H1 (cell line): ENCODE measurements at regions not wholly inside any gene's neighbourhood (a gene's known extent, or its start where the extent isn't known, plus 50 kb on each side); places are given as distances from the start of the nearest gene placed in this dataset.

Experiments
- CTCF ChIA-PET: fragments of 300-600 bp; sonication (Branson Sonifier 250); formaldehyde crosslinking; loops from one replicate; lab custom pipeline; 2021; ENCODE audit not compliant: partially characterized antibody; lab: Charles Lee
- POLR2A ChIA-PET: fragments of 300-600 bp; sonication (Branson Sonifier 250); formaldehyde crosslinking; loops from one replicate; lab custom pipeline; 2021; ENCODE audit warnings: inconsistent platforms; ENCODE audit not compliant: partially characterized antibody; lab: Charles Lee
- DNase-seq, 2 experiments: peaks; one replicate each; pipeline versions ENCODE4 v3.0.0 to v3.0.0-alpha.2; 2010 to 2022; ENCODE audit warnings: low spot score in 2 of 2, low read depth in 1 of 2, mixed read lengths in 1 of 2
- FAIRE-seq: peaks from 2 replicates; lab custom pipeline; 2011; peaks lifted over from hg19 to GRCh38; lab: Jason Lieb, UNC
- H2AFZ ChIP-seq: 2 replicates; pipeline ENCODE4 v1.8.1; 2012; ENCODE audit warnings: low read length, inconsistent platforms
- H2AK5ac ChIP-seq: 2 replicates; pipeline ENCODE4 v1.6.1; 2013; ENCODE audit warnings: low read depth, low read length
- H2BK120ac ChIP-seq: replicated peaks from 2 replicates; pipeline ENCODE3; 2013; ENCODE audit warnings: low read depth, low read length, inconsistent platforms
- H2BK12ac ChIP-seq: 2 replicates; pipeline ENCODE4 v1.6.1; 2013; ENCODE audit warnings: low read depth, low read length
- H2BK15ac ChIP-seq: 2 replicates; pipeline ENCODE4 v1.6.1; 2013; ENCODE audit warnings: low read length
- H2BK20ac ChIP-seq: 2 replicates; pipeline ENCODE4 v1.6.1; 2013; ENCODE audit warnings: low read length
- H2BK5ac ChIP-seq: 2 replicates; pipeline ENCODE4 v1.6.1; 2013; ENCODE audit warnings: low read depth, low read length
- H3K14ac ChIP-seq: 2 replicates; pipeline ENCODE4 v1.6.1; 2013; ENCODE audit warnings: inconsistent platforms; ENCODE audit not compliant: insufficient read length
- H3K18ac ChIP-seq: 2 replicates; pipeline ENCODE4 v1.6.1; 2013; ENCODE audit warnings: low read length; ENCODE audit errors: extremely low read depth
- H3K23ac ChIP-seq: 2 replicates; pipeline ENCODE4 v1.6.1; 2013; ENCODE audit warnings: inconsistent platforms; ENCODE audit not compliant: insufficient read length
- H3K23me2 ChIP-seq: 2 replicates; pipeline ENCODE4 v1.6.1; 2013; ENCODE audit warnings: low read depth, low read length
- H3K27ac ChIP-seq: 2 replicates; pipeline ENCODE4 v1.6.1; 2011; ENCODE audit warnings: low read depth, low read length, inconsistent platforms
- H3K27me3 ChIP-seq, 4 experiments: replicated peaks in 1 of 4; 1 replicate in 1 of 4; 2 replicates in 3 of 4; pipeline versions ENCODE4 v1.6.1 to v1.8.1; 2011 to 2013; ENCODE audit warnings: low read length in 3 of 4, mild to moderate bottlenecking in 3 of 4, inconsistent platforms in 2 of 4, mixed read lengths in 2 of 4, moderate library complexity in 1 of 4; ENCODE audit not compliant: control insufficient read depth in 3 of 4, insufficient read depth in 3 of 4; ENCODE audit errors: extremely low read depth in 1 of 4
- H3K36me3 ChIP-seq, 4 experiments: 2 replicates each; pipeline versions ENCODE4 v1.6.1 to v1.8.1; 2011 to 2013; ENCODE audit warnings: mild to moderate bottlenecking in 4 of 4, low read length in 3 of 4, moderate library complexity in 2 of 4, control low read depth in 1 of 4, inconsistent platforms in 1 of 4; ENCODE audit not compliant: insufficient read depth in 4 of 4, control insufficient read depth in 2 of 4
- H3K4ac ChIP-seq: replicated peaks from 2 replicates; pipeline ENCODE3; 2013; ENCODE audit warnings: low read length, low read depth, mixed read lengths, inconsistent platforms; ENCODE audit not compliant: insufficient read length
- H3K4me1 ChIP-seq, 4 experiments: replicated peaks in 1 of 4; 1 replicate in 1 of 4; 2 replicates in 3 of 4; pipeline versions ENCODE4 v1.6.1 to v1.8.1; 2011 to 2013; ENCODE audit warnings: low read length in 3 of 4, inconsistent platforms in 2 of 4, mixed read lengths in 1 of 4; ENCODE audit not compliant: insufficient read depth in 4 of 4, control insufficient read depth in 3 of 4
- H3K4me2 ChIP-seq, 2 experiments: 2 replicates each; pipeline versions ENCODE4 v1.6.1 to v1.8.1; 2011 to 2013; ENCODE audit warnings: low read depth in 2 of 2, low read length in 2 of 2, control low read depth in 1 of 2, inconsistent platforms in 1 of 2, mild to moderate bottlenecking in 1 of 2; ENCODE audit not compliant: insufficient read depth in 1 of 2
- H3K4me3 ChIP-seq, 4 experiments: fragments of 200-600, 300-600 bp in 1 of 4; sonication (generic), shearing (Covaris generic), sonication (Bioruptor Twin) in 1 of 4; 2 replicates each; pipeline versions ENCODE4 v1.5.1 to v1.8.1; 2011 to 2016; ENCODE audit warnings: low read length in 4 of 4, low read depth in 3 of 4, control low read depth in 2 of 4, inconsistent platforms in 2 of 4, mild to moderate bottlenecking in 2 of 4, mixed read lengths in 1 of 4, moderate library complexity in 1 of 4; ENCODE audit not compliant: insufficient read depth in 2 of 4; ENCODE audit errors: extremely low read depth in 1 of 4
- H3K56ac ChIP-seq: replicated peaks from 2 replicates; pipeline ENCODE3; 2013; ENCODE audit warnings: low read depth, mild to moderate bottlenecking, mixed read lengths, low read length, inconsistent platforms; ENCODE audit not compliant: insufficient read length
- H3K79me1 ChIP-seq: 2 replicates; pipeline ENCODE4 v1.6.1; 2013; ENCODE audit warnings: low read depth, low read length, control low read depth
- H3K79me2 ChIP-seq, 2 experiments: 2 replicates each; pipeline versions ENCODE4 v1.6.1 to v1.8.1; 2012 to 2013; ENCODE audit warnings: low read length in 2 of 2, mild to moderate bottlenecking in 2 of 2, inconsistent platforms in 1 of 2; ENCODE audit not compliant: insufficient read depth in 2 of 2, control insufficient read depth in 1 of 2
- H3K9ac ChIP-seq, 4 experiments: replicated peaks in 1 of 4; 1 replicate in 1 of 4; 2 replicates in 3 of 4; pipeline versions ENCODE4 v1.6.1 to v1.8.1; 2011 to 2013; ENCODE audit warnings: low read depth in 3 of 4, low read length in 3 of 4, control low read depth in 2 of 4, mild to moderate bottlenecking in 2 of 4, moderate library complexity in 2 of 4, inconsistent platforms in 1 of 4; ENCODE audit errors: extremely low read depth in 1 of 4
- H3K9me3 ChIP-seq, 2 experiments: 2 replicates each; pipeline versions ENCODE4 v1.6.1 to v1.8.1; 2012 to 2013; ENCODE audit warnings: mild to moderate bottlenecking in 2 of 2, moderate library complexity in 2 of 2, control low read depth in 1 of 2, inconsistent platforms in 1 of 2, low read depth in 1 of 2, low read length in 1 of 2, mixed read lengths in 1 of 2; ENCODE audit not compliant: insufficient read depth in 2 of 2
- H4K20me1 ChIP-seq, 2 experiments: replicated peaks in 1 of 2; 2 replicates each; pipeline versions ENCODE3 to v1.8.1; 2011 to 2013; ENCODE audit warnings: inconsistent platforms in 2 of 2, low read length in 2 of 2, mild to moderate bottlenecking in 1 of 2; ENCODE audit not compliant: insufficient read depth in 2 of 2, control insufficient read depth in 1 of 2
- H4K5ac ChIP-seq: 2 replicates; pipeline ENCODE4 v1.6.1; 2013; ENCODE audit warnings: low read length, low read depth, mixed read lengths, inconsistent platforms; ENCODE audit not compliant: insufficient read length
- H4K8ac ChIP-seq: 2 replicates; pipeline ENCODE4 v1.8.0; 2013; ENCODE audit warnings: mild to moderate bottlenecking, moderate library complexity, low read length, inconsistent platforms; ENCODE audit not compliant: insufficient read depth; ENCODE audit errors: extremely low read depth
- H4K91ac ChIP-seq: replicated peaks from 2 replicates; pipeline ENCODE3; 2013; ENCODE audit warnings: low read length, mixed read lengths, inconsistent platforms; ENCODE audit not compliant: insufficient read length
- CEBPB ChIP-seq: IDR thresholded peaks from 2 replicates; pipeline ENCODE4 v1.6.1; 2012; ENCODE audit warnings: low read depth, low read length
- EGR1 ChIP-seq: IDR thresholded peaks from 2 replicates; pipeline ENCODE4 v1.6.1; 2011; ENCODE audit warnings: low read depth, low read length, borderline replicate concordance
- FOSL1 ChIP-seq: IDR thresholded peaks from 2 replicates; pipeline ENCODE4 v1.6.1; 2011; ENCODE audit warnings: mild to moderate bottlenecking, low read depth, low read length, moderate library complexity; ENCODE audit not compliant: insufficient read depth
- MAFK ChIP-seq: IDR thresholded peaks from 2 replicates; pipeline ENCODE4 v1.6.1; 2012; ENCODE audit warnings: low read depth, mild to moderate bottlenecking, improper control_type of control experiment, low read length
- POLR2AphosphoS5 ChIP-seq: IDR thresholded peaks from 2 replicates; pipeline ENCODE4 v1.6.1; 2011; ENCODE audit warnings: low read depth, low read length
- SP1 ChIP-seq: IDR thresholded peaks from 2 replicates; pipeline ENCODE4 v1.6.1; 2011; ENCODE audit warnings: low read depth, low read length
- TBP ChIP-seq: IDR thresholded peaks from 2 replicates; pipeline ENCODE4 v1.6.1; 2011; ENCODE audit warnings: low read depth, low read length, improper control_type of control experiment
- WGBS, 2 experiments: shearing (Covaris generic) in 1 of 2; methylation state at CpG; one replicate each; pipeline versions ENCODE4 v1.1.6 to v1.1.7; 2013 to 2015; ENCODE audit warnings: low lambda C conversion rate in 2 of 2, mixed read lengths in 2 of 2, inconsistent platforms in 1 of 2, low coverage in 1 of 2, missing lambda C conversion rate in 1 of 2; ENCODE audit not compliant: insufficient replicate concordance in 2 of 2, insufficient coverage in 1 of 2, insufficient read length in 1 of 2; ENCODE audit errors: extremely low coverage in 1 of 2, missing lambda C conversion rate in 1 of 2; 5-methylcytosine and 5-hydroxymethylcytosine counted together
- TF ChIP-seq, protein P1 (sequence below): IDR thresholded peaks from 2 replicates; pipeline ENCODE4 v1.6.1; 2012; ENCODE audit warnings: inconsistent platforms

DNA sequence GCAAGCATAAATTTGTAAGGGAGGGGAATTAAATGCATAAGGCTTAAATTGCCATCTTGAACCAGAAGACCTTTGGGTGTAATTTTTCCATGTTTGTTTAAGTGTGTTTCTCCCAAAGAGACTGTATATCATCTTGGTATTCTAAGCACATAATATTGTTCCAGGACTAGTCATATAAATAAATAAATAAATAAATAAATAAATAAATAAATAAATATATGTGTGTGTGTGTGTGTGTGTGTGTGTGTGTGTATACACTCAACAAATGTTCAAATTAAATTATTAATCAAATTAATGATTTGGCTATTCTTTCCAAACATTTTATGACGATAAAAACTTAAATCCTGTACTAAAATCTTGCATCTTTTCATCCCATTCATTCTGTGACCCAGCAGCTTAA lies 867.8 kb upstream of the KLHL29 start:
- no peak overlapping the region for H2BK5ac ChIP-seq
- no peaks in the 10 kb centered on the region for H3K27me3 ChIP-seq
- no peak overlapping the region for H2BK15ac ChIP-seq
- no peak overlapping the region for H3K27ac ChIP-seq
- no peak overlapping the region for H2BK12ac ChIP-seq
- CTCF ChIA-PET: interaction anchor here (0.7 kb wide), 1 partner anchor 12 kb away, joined by 3 read pairs; no protein-coding TSS in a partner anchor
- no peak overlapping the region for H4K8ac ChIP-seq
- TF ChIP-seq FOSL1 (no peak), POLR2AphosphoS5 (no peak), EGR1 (no peak), SP1 (no peak), CEBPB (no peak), TBP (no peak), MAFK (no peak)
- TF ChIP-seq, protein P1, sequence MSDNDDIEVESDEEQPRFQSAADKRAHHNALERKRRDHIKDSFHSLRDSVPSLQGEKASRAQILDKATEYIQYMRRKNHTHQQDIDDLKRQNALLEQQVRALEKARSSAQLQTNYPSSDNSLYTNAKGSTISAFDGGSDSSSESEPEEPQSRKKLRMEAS: no peak
- FAIRE-seq (no peak), DNase-seq (no peak)
- no peak overlapping the region for H3K4me2 ChIP-seq
- no peak overlapping the region for H3K14ac ChIP-seq
- H3K56ac ChIP-seq: no peak overlapping the region
- H3K36me3 ChIP-seq: no peaks in the 10 kb centered on the region
- no peak overlapping the region for H2AK5ac ChIP-seq
- 50% methylated on average over 1 of the region's 1 CpG; no CpG with 5 or more reads in 1 of the 2 experiments for WGBS, 2 experiments
- no peaks in the 10 kb centered on the region for H3K9me3 ChIP-seq
- no peak overlapping the region for H4K91ac ChIP-seq
- no peaks in the 10 kb centered on the region; a peak in 1 of 7 replicates for H3K4me1 ChIP-seq
- no peak overlapping the region for H2BK20ac ChIP-seq
- no peak overlapping the region for H3K9ac ChIP-seq
- H3K79me2 ChIP-seq: no peaks in the 10 kb centered on the region
- POLR2A ChIA-PET: no interaction called here
- no peak overlapping the region for H2AFZ ChIP-seq
- H2BK120ac ChIP-seq: no peak overlapping the region
- no peak overlapping the region for H3K18ac ChIP-seq
- H3K23me2 ChIP-seq: no peaks in the 10 kb centered on the region
- no peak overlapping the region for H4K5ac ChIP-seq
- no peaks in the 10 kb centered on the region for H3K79me1 ChIP-seq
- no peak overlapping the region for H3K4ac ChIP-seq
- H3K23ac ChIP-seq: no peak overlapping the region
- no peak overlapping the region for H3K4me3 ChIP-seq
- no peaks in the 10 kb centered on the region for H4K20me1 ChIP-seq
